ENCODE measurements at regions not wholly inside any gene's neighbourhood (a gene's known extent, or its start where the extent isn't known, plus 50 kb on each side); places are given as distances from the start of the nearest gene placed in this dataset.

- Mint-ChIP-seq H3K4me3 (no peak overlapping the region), H3K9me3 (peaks cover 6% of the 10 kb centered on the region), H3K27me3 (ENCODE audit: low read depth) (no peaks in the 10 kb centered on the region), H3K4me1 (peaks cover 8% of the 10 kb centered on the region), H3K36me3 (ENCODE audit: low read depth) (no peaks in the 10 kb centered on the region), H3K27ac (ENCODE audit: unreplicated experiment) (no peak overlapping the region)
- no peak for TF ChIP-seq CTCF (conservative IDR thresholded peaks at IDR 0.05)
- DNase-seq (ENCODE audit: low read depth, low spot score): no peak
Observed at GRCh38 chr11:131228378-131228777, 142.0 kb upstream of the NTM start.

- H3K27ac Mint-ChIP-seq (ENCODE audit: unreplicated experiment): no peak overlapping the region
- no peaks in the 10 kb centered on the region for H3K36me3 Mint-ChIP-seq (ENCODE audit: low read depth)
Observed at GRCh38 chr11:131229221-131229620, 141.2 kb upstream of the NTM start.

GRCh38 chr11:131231317-131231940, 139.0 kb upstream of the NTM start:
- TF ChIP-seq CTCF (conservative IDR thresholded peaks at IDR 0.05): no peak
- no peak overlapping the region for H3K4me3 Mint-ChIP-seq
- no peaks in the 10 kb centered on the region for H3K27me3 Mint-ChIP-seq (ENCODE audit: low read depth)
- no peak overlapping the region for H3K27ac Mint-ChIP-seq (ENCODE audit: unreplicated experiment)
- no peak for DNase-seq (ENCODE audit: low read depth, low spot score)
- H3K36me3 Mint-ChIP-seq (ENCODE audit: low read depth): no peaks in the 10 kb centered on the region
- H3K4me1 Mint-ChIP-seq: peaks cover 8% of the 10 kb centered on the region
- peaks cover 2% of the 10 kb centered on the region for H3K9me3 Mint-ChIP-seq

More at GRCh38 chr11:131229221-131229620, 141.2 kb upstream of the NTM start:
- H3K4me3 Mint-ChIP-seq: no peak overlapping the region
- peaks cover 6% of the 10 kb centered on the region for H3K9me3 Mint-ChIP-seq
- H3K27me3 Mint-ChIP-seq (ENCODE audit: low read depth): no peaks in the 10 kb centered on the region
- H3K4me1 Mint-ChIP-seq: peaks cover 8% of the 10 kb centered on the region
- no peak for DNase-seq (ENCODE audit: low read depth, low spot score)
- TF ChIP-seq CTCF (conservative IDR thresholded peaks at IDR 0.05): no peak

DNA sequence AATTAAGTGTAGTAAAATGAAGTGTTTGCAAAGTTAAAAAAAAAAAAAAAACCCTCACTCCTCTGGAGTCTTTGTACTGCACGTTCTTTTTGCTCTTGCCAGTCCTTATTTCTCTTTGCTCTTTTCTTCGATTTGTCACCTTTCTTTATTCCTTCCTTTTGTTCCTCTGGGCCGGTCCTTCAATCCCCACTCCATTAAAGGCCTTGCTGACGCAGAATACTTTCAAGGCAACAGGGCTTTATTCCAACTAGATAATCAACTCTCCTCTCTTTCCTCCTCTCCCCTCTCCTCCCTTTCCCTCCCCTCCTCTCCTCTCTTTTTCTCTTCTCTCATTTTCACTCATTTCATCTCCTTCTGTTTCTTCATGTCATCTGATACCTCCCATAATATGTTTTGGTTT, 138.2 kb upstream of the NTM start:
- Mint-ChIP-seq H3K4me1 (peaks cover 8% of the 10 kb centered on the region), H3K36me3 (ENCODE audit: low read depth) (no peaks in the 10 kb centered on the region), H3K4me3 (no peak overlapping the region), H3K27ac (ENCODE audit: unreplicated experiment) (no peak overlapping the region), H3K9me3 (peaks cover 2% of the 10 kb centered on the region), H3K27me3 (ENCODE audit: low read depth) (no peaks in the 10 kb centered on the region)
- no peak for DNase-seq (ENCODE audit: low read depth, low spot score)
- TF ChIP-seq CTCF (conservative IDR thresholded peaks at IDR 0.05): no peak

- H3K4me3 Mint-ChIP-seq: no peak overlapping the region
- H3K36me3 Mint-ChIP-seq (ENCODE audit: low read depth): no peaks in the 10 kb centered on the region
- no peak overlapping the region for H3K27ac Mint-ChIP-seq (ENCODE audit: unreplicated experiment)
- H3K9me3 Mint-ChIP-seq: no peaks in the 10 kb centered on the region
- peaks cover 8% of the 10 kb centered on the region for H3K4me1 Mint-ChIP-seq
- no peak for DNase-seq (ENCODE audit: low read depth, low spot score)
- no peaks in the 10 kb centered on the region for H3K27me3 Mint-ChIP-seq (ENCODE audit: low read depth)
- TF ChIP-seq CTCF (conservative IDR thresholded peaks at IDR 0.05): no peak
Observed at GRCh38 chr11:131234221-131234620, 136.2 kb upstream of the NTM start.

Measured in neural crest cell (in vitro differentiated cells).